ENCODE measurements at regions not wholly inside any gene's neighbourhood (a gene's known extent, or its start where the extent isn't known, plus 50 kb on each side); places are given as distances from the start of the nearest gene placed in this dataset.
"Not testable (repeated sequence)": the region's sequence is repeated elsewhere in the genome, so short reads cannot be mapped to it uniquely, and the experiment has no call there.

- Mint-ChIP-seq H3K9me3 (no peaks in the 10 kb centered on the region), H3K27ac (no peak overlapping the region), H3K4me1 (ENCODE audit: low read depth in 2 of 2) (no peaks in the 10 kb centered on the region), H3K36me3 (ENCODE audit: insufficient read depth) (no peaks in the 10 kb centered on the region), H3K4me3 (no peak overlapping the region), H3K27me3 (peaks cover 35 to 57% of the 10 kb centered on the region in 2 donors)
- no peak for ATAC-seq (replicated peaks)
- no peak for DNase-seq
Measured at GRCh38 chr12:13343375-13343774, 146.8 kb downstream of the EMP1 start.

- no peak overlapping the region for H3K4me3 Mint-ChIP-seq
- H3K9me3 Mint-ChIP-seq: no peaks in the 10 kb centered on the region
- no peaks in the 10 kb centered on the region for H3K36me3 Mint-ChIP-seq (ENCODE audit: insufficient read depth)
- DNase-seq (no peak), ATAC-seq (replicated peaks) (no peak)
- peaks cover 35 to 57% of the 10 kb centered on the region in 2 donors for H3K27me3 Mint-ChIP-seq
- no peaks in the 10 kb centered on the region for H3K4me1 Mint-ChIP-seq (ENCODE audit: low read depth in 2 of 2)
- H3K27ac Mint-ChIP-seq: no peak overlapping the region
Measured at GRCh38 chr12:13342971-13343370, 146.4 kb downstream of the EMP1 start.

DNA sequence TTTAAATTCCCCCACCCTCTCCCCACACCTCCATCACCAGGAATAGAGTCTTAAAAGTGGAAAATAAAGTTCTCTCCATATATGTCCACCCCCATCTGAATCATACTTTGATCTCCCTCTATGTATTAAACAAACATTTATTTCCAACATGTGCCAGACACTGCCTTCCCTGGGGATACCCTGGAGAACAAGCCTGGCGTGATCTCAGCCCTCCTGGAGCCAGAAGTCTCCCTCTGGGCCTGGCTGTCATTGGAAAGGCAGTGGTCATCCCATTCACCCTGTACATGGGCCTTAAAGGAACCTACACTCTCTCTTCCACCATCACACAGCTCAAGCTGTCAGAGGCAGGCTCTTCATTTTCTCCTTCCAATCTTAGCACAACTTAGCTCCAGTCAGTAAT lies 143.6 kb downstream of the EMP1 start:
- Mint-ChIP-seq H3K9me3 (no peaks in the 10 kb centered on the region), H3K27ac (no peak overlapping the region), H3K36me3 (ENCODE audit: insufficient read depth) (no peaks in the 10 kb centered on the region), H3K27me3 (peaks cover 40 to 54% of the 10 kb centered on the region in 2 donors), H3K4me1 (ENCODE audit: low read depth in 2 of 2) (no peaks in the 10 kb centered on the region), H3K4me3 (no peak overlapping the region)
- no peak for ATAC-seq (replicated peaks)
- DNase-seq: no peak

GRCh38 chr12:13339538-13339937 lies 143.0 kb downstream of the EMP1 start:
- DNase-seq: no peak
- no peak for ATAC-seq (replicated peaks)
- H3K4me1 Mint-ChIP-seq (ENCODE audit: low read depth in 2 of 2): no peaks in the 10 kb centered on the region
- no peaks in the 10 kb centered on the region for H3K9me3 Mint-ChIP-seq
- no peak overlapping the region for H3K27ac Mint-ChIP-seq
- peaks cover 43 to 58% of the 10 kb centered on the region in 2 donors for H3K27me3 Mint-ChIP-seq
- no peak overlapping the region for H3K4me3 Mint-ChIP-seq
- H3K36me3 Mint-ChIP-seq (ENCODE audit: insufficient read depth): no peaks in the 10 kb centered on the region

DNA sequence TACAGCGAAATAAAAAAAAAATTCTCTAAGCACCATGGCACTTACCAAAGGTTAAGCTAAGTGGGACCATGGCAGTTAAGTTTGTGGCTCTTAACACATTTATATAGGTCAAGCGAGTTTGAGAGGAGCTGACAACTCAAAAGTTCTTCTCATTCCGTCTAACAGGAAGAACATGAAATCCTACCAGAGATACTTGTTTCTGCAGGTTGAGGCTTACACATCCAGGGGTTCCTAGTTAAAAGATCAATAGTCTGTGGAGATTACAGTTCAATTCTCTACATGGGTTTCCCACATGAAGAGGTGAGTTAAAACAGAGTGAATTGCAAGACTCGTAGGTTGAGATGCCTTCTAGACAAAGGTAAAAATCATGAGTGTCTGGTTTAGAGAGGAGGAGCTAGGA lies 142.6 kb downstream of the EMP1 start:
- H3K4me1 Mint-ChIP-seq (ENCODE audit: low read depth in 2 of 2): no peaks in the 10 kb centered on the region
- no peak overlapping the region for H3K4me3 Mint-ChIP-seq
- no peaks in the 10 kb centered on the region for H3K9me3 Mint-ChIP-seq
- H3K27ac Mint-ChIP-seq: no peak overlapping the region
- DNase-seq (no peak), ATAC-seq (replicated peaks) (no peak)
- H3K27me3 Mint-ChIP-seq: peaks cover 45 to 58% of the 10 kb centered on the region in 2 donors
- no peaks in the 10 kb centered on the region for H3K36me3 Mint-ChIP-seq (ENCODE audit: insufficient read depth)

GRCh38 chr12:13337791-13338190 lies 141.3 kb downstream of the EMP1 start:
- peaks cover 41 to 52% of the 10 kb centered on the region in 2 donors for H3K27me3 Mint-ChIP-seq
- ATAC-seq (replicated peaks) (no peak), DNase-seq (no peak)
- H3K9me3 Mint-ChIP-seq: no peaks in the 10 kb centered on the region
- no peaks in the 10 kb centered on the region for H3K4me1 Mint-ChIP-seq (ENCODE audit: low read depth in 2 of 2)
- H3K27ac Mint-ChIP-seq: no peak overlapping the region
- no peaks in the 10 kb centered on the region for H3K36me3 Mint-ChIP-seq (ENCODE audit: insufficient read depth)
- H3K4me3 Mint-ChIP-seq: no peak overlapping the region

- peaks cover 0 to 2% of the 10 kb centered on the region in 2 donors for H3K4me1 Mint-ChIP-seq (ENCODE audit: low read depth in 2 of 2)
Measured at GRCh38 chr12:13336216-13336615, 139.7 kb downstream of the EMP1 start.

DNA sequence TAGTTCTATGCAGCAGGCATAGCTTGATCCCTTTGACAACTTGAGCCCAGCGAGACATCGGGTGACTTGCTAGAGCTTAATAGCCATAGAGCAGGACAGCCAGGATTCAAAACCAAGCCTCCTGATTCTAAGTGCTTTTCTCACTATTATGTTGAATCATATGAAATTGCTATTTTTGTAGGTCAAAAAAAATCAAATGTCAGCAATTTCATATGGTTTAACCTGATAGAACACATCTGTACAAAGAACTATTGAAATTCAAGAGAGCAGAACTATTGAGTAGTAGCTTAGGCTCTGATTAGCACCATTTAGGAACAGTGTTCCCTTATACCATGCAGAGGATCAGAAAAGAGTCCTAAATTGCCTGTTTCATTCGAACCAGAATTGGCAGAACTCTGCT lies 132.0 kb downstream of the EMP1 start:
- Mint-ChIP-seq H3K36me3 (ENCODE audit: insufficient read depth) (no peaks in the 10 kb centered on the region), H3K4me3 (no peak overlapping the region), H3K27me3 (peaks cover 37 to 39% of the 10 kb centered on the region in 2 donors), H3K4me1 (ENCODE audit: low read depth in 2 of 2) (peaks cover 0 to 2% of the 10 kb centered on the region in 2 donors), H3K9me3 (no peaks in the 10 kb centered on the region), H3K27ac (no peak overlapping the region)
- DNase-seq: no peak
- no peak for ATAC-seq (replicated peaks)

More at GRCh38 chr12:13336216-13336615, 139.7 kb downstream of the EMP1 start:
- H3K4me3 Mint-ChIP-seq: no peak overlapping the region
- no peak overlapping the region for H3K27ac Mint-ChIP-seq
- ATAC-seq (replicated peaks): no peak
- H3K36me3 Mint-ChIP-seq (ENCODE audit: insufficient read depth): no peaks in the 10 kb centered on the region
- DNase-seq: no peak
- H3K27me3 Mint-ChIP-seq: peaks cover 36 to 44% of the 10 kb centered on the region in 2 donors
- no peaks in the 10 kb centered on the region for H3K9me3 Mint-ChIP-seq

- no peak for ATAC-seq (replicated peaks)
- Mint-ChIP-seq H3K27ac (no peak overlapping the region), H3K9me3 (no peaks in the 10 kb centered on the region), H3K36me3 (ENCODE audit: insufficient read depth) (no peaks in the 10 kb centered on the region), H3K4me1 (ENCODE audit: low read depth in 2 of 2) (no peaks in the 10 kb centered on the region), H3K27me3 (peaks cover 41 to 54% of the 10 kb centered on the region in 2 donors), H3K4me3 (no peak overlapping the region)
- no peak for DNase-seq
Measured at GRCh38 chr12:13326076-13326475, 129.6 kb downstream of the EMP1 start.

GRCh38 chr12:13325037-13325436 lies 128.5 kb downstream of the EMP1 start:
- H3K4me1 Mint-ChIP-seq (ENCODE audit: low read depth in 2 of 2); H3K9me3 Mint-ChIP-seq; H3K36me3 Mint-ChIP-seq (ENCODE audit: insufficient read depth); H3K27ac Mint-ChIP-seq; ATAC-seq (replicated peaks); H3K4me3 Mint-ChIP-seq; DNase-seq: not testable (repeated sequence)
- peaks cover 46 to 57% of the 10 kb centered on the region in 2 donors for H3K27me3 Mint-ChIP-seq

DNA sequence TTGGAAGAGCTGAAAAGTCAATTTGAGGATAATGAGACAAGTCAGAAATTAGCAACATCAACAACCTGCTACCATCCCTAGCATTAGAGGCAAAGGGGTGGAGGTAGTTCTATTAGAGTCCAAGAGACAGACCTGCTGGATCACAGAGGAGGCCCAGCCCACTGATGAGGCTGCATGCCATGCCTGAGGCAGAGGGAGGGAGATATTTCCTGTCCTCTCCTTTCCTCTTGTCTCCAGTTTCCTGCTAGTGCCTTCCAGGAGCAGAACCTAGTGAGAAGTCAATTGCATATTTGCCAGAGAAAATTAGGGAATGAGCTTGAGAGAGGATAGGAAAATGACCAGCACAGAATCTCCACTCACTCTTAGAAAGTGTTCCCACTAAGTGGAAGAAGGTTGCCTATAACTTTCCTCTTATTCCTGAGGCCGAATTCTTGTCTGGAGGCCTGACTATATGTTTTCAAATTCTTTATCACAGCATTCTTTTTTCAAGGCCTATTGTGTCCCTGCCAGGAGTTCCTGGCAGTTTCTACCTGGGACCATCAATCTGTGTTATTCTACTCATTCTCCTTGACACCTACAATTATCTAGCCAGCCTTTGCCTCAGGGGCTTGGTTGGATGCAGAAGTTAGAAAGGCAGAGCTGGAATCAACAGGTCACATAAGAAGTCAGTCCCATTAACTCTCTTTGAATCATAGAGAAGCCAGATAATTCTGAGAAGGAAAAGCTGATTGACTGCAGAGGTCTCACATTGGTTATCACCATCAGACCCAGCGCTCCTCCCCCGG lies 121.9 kb downstream of the EMP1 start:
- ATAC-seq (replicated peaks): no peak

GRCh38 chr12:13316587-13317246 lies 120.2 kb downstream of the EMP1 start:
- Mint-ChIP-seq H3K27ac (no peak overlapping the region), H3K4me1 (ENCODE audit: low read depth in 2 of 2) (no peaks in the 10 kb centered on the region), H3K27me3 (peaks cover 40 to 82% of the 10 kb centered on the region in 2 donors), H3K36me3 (ENCODE audit: insufficient read depth) (no peaks in the 10 kb centered on the region), H3K4me3 (no peak overlapping the region), H3K9me3 (no peaks in the 10 kb centered on the region)
- DNase-seq (no peak), ATAC-seq (replicated peaks) (no peak)

More for the DNA sequence above, 121.9 kb downstream of the EMP1 start:
- no peak overlapping the region for H3K27ac Mint-ChIP-seq
- peaks cover 40 to 76% of the 10 kb centered on the region in 2 donors for H3K27me3 Mint-ChIP-seq
- no peak overlapping the region for H3K4me3 Mint-ChIP-seq
- H3K4me1 Mint-ChIP-seq (ENCODE audit: low read depth in 2 of 2): no peaks in the 10 kb centered on the region
- H3K36me3 Mint-ChIP-seq (ENCODE audit: insufficient read depth): no peaks in the 10 kb centered on the region
- DNase-seq: no peak
- no peaks in the 10 kb centered on the region for H3K9me3 Mint-ChIP-seq

GRCh38 chr12:13313886-13314285 lies 117.4 kb downstream of the EMP1 start:
- Mint-ChIP-seq H3K27me3 (peaks cover 19 to 79% of the 10 kb centered on the region in 2 donors), H3K9me3 (no peaks in the 10 kb centered on the region), H3K4me1 (ENCODE audit: low read depth in 2 of 2) (no peaks in the 10 kb centered on the region), H3K27ac (no peak overlapping the region), H3K4me3 (no peak overlapping the region), H3K36me3 (ENCODE audit: insufficient read depth) (no peaks in the 10 kb centered on the region)
- no peak for DNase-seq
- no peak for ATAC-seq (replicated peaks)

- peaks cover 27 to 81% of the 10 kb centered on the region in 2 donors for H3K27me3 Mint-ChIP-seq
- ATAC-seq (replicated peaks) (no peak), DNase-seq (no peak)
- no peak overlapping the region for H3K4me3 Mint-ChIP-seq
- H3K4me1 Mint-ChIP-seq (ENCODE audit: low read depth in 2 of 2): no peaks in the 10 kb centered on the region
- H3K27ac Mint-ChIP-seq: no peak overlapping the region
- no peaks in the 10 kb centered on the region for H3K36me3 Mint-ChIP-seq (ENCODE audit: insufficient read depth)
- H3K9me3 Mint-ChIP-seq: no peaks in the 10 kb centered on the region
Measured at GRCh38 chr12:13311551-13311950, 115.0 kb downstream of the EMP1 start.
